Karpas-422 (cell line): ENCODE measurements at regions not wholly inside any gene's neighbourhood (a gene's known extent, or its start where the extent isn't known, plus 50 kb on each side); places are given as distances from the start of the nearest gene placed in this dataset.

Source experiments
- DNase-seq: peaks from one replicate; pipeline ENCODE4 v3.0.0-alpha.2; 2015
- H2AFZ ChIP-seq: fragments of 200-600 bp; sonication (generic); 2 replicates; pipeline ENCODE4 v1.6.1; 2014; ENCODE audit warnings: antibody characterized with exemption, low read length, mixed read lengths
- H3K27ac ChIP-seq: fragments of 200-600 bp; sonication (generic); 2 replicates; pipeline ENCODE4 v1.5.1; 2014; ENCODE audit warnings: mild to moderate bottlenecking, low read length, moderate library complexity
- H3K27me3 ChIP-seq: fragments of 200-600 bp; sonication (generic); 2 replicates; pipeline ENCODE4 v1.6.1; 2014; ENCODE audit warnings: low read length, mixed read lengths
- H3K36me3 ChIP-seq: fragments of 200-600 bp; sonication (generic); 2 replicates; pipeline ENCODE4 v1.6.1; 2014; ENCODE audit warnings: low read length, mixed read lengths; ENCODE audit not compliant: insufficient read depth
- H3K4me1 ChIP-seq: fragments of 200-600 bp; sonication (generic); 2 replicates; pipeline ENCODE4 v1.6.1; 2014; ENCODE audit warnings: mild to moderate bottlenecking, low read length, mixed read lengths
- H3K4me2 ChIP-seq: fragments of 200-600 bp; sonication (generic); 2 replicates; pipeline ENCODE4 v1.6.1; 2014; ENCODE audit warnings: low read length, low read depth, mild to moderate bottlenecking; ENCODE audit not compliant: poor library complexity, severe bottlenecking
- H3K4me3 ChIP-seq: fragments of 200-600 bp; sonication (generic); 2 replicates; pipeline ENCODE4 v1.5.1; 2014; ENCODE audit warnings: mild to moderate bottlenecking, antibody characterized with exemption, low read length, mixed read lengths
- H3K79me2 ChIP-seq: fragments of 200-600 bp; sonication (generic); 2 replicates; pipeline ENCODE4 v1.6.1; 2014; ENCODE audit warnings: mild to moderate bottlenecking, low read length, mixed read lengths
- H3K9ac ChIP-seq: fragments of 200-600 bp; sonication (generic); 2 replicates; pipeline ENCODE4 v1.6.0; 2014; ENCODE audit warnings: low read length
- H3K9me2 ChIP-seq: fragments of 200-600 bp; sonication (generic), shearing (Covaris generic); replicated peaks from 2 replicates; pipeline ENCODE4 v1.6.0; 2014; ENCODE audit warnings: mild to moderate bottlenecking, low read length, moderate library complexity; ENCODE audit not compliant: insufficient read depth
- H3K9me3 ChIP-seq: fragments of 300-700, 200-600 bp; sonication (generic); 2 replicates; pipeline ENCODE4 v1.6.1; 2014; ENCODE audit warnings: low read length, mixed read lengths
- H4K20me1 ChIP-seq: fragments of 200-600 bp; sonication (generic); 2 replicates; pipeline ENCODE4 v1.6.1; 2014; ENCODE audit warnings: mild to moderate bottlenecking, antibody characterized with exemption, low read length, low read depth; ENCODE audit not compliant: insufficient read depth

DNA sequence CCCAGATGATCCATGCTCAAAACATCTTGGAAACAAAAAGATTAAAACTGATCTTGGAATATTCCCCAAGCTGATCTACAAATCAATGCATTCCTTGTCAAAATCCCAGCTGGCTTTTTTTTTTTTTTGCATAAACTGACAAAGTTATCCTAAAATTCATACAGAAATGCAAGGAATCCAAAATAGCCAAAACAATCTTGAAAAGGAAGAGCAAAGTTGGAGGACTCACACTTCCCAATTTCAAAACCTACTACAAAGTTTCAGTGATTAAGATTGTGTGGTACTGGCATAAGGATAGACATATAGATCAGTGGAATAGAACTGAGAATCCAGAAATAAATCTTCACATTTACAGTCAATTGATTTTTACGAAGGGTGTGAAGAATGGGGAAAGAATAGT is 306.8 kb upstream of the MGAT5 start:
- DNase-seq, result no peak
- no peak overlapping the region for H3K4me2 ChIP-seq
- H4K20me1 ChIP-seq, result no peaks in the 10 kb centered on the region

DNA sequence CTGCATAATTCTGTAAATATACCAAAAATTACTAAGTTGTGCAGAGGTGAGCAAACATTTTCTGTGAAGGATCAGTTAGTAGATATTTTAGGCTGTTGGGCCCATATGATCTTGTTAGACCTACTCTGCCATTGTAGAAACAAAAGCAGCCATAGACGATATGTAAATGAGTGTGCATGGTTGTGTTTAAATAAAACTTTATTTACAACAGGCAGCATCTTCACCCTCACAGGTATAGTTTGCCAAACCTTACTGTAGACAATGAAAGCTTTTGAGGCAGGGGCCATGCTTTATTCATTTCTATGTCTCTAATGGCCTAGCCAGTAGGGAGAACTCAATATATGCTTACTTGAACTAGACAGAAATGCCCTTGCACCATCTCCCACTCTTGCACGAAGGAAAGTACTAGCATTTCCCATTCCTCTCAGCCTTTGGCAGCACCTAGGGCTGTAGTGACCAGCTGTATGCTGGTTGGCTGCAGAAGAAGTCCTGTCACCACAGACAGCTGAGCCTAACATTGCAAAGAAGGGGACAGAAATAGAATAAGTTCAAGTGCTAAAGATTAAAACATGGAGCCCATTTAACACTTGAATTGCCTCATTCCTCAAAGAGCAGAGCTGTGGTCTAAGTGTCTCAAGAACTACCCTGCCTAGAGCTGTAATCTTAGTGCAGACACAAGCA is 305.1 kb upstream of the MGAT5 start:
- no peak overlapping the region for H3K4me2 ChIP-seq
- no peaks in the 10 kb centered on the region for H3K27me3 ChIP-seq
- no peaks in the 10 kb centered on the region for H3K79me2 ChIP-seq
- no peak overlapping the region for H3K9ac ChIP-seq
- H3K4me1 ChIP-seq, result peaks cover 1% of the 10 kb centered on the region; the same call in 1 of the 2 replicates
- no peak for DNase-seq
- no peak overlapping the region for H3K27ac ChIP-seq
- H3K9me2 ChIP-seq, result no peaks in the 10 kb centered on the region
- H4K20me1 ChIP-seq, result no peaks in the 10 kb centered on the region
- no peak overlapping the region for H2AFZ ChIP-seq
- no peaks in the 10 kb centered on the region for H3K9me3 ChIP-seq
- no peaks in the 10 kb centered on the region for H3K36me3 ChIP-seq
- no peak overlapping the region for H3K4me3 ChIP-seq

More for the DNA sequence above, 306.8 kb upstream of the MGAT5 start:
- H3K9me3 ChIP-seq, result no peaks in the 10 kb centered on the region
- no peak overlapping the region for H2AFZ ChIP-seq
- no peak overlapping the region for H3K9ac ChIP-seq
- H3K4me3 ChIP-seq, result no peak overlapping the region
- no peaks in the 10 kb centered on the region for H3K4me1 ChIP-seq
- no peaks in the 10 kb centered on the region for H3K9me2 ChIP-seq
- no peaks in the 10 kb centered on the region for H3K27me3 ChIP-seq
- H3K27ac ChIP-seq, result no peak overlapping the region
- no peaks in the 10 kb centered on the region for H3K79me2 ChIP-seq
- H3K36me3 ChIP-seq, result no peaks in the 10 kb centered on the region

DNA sequence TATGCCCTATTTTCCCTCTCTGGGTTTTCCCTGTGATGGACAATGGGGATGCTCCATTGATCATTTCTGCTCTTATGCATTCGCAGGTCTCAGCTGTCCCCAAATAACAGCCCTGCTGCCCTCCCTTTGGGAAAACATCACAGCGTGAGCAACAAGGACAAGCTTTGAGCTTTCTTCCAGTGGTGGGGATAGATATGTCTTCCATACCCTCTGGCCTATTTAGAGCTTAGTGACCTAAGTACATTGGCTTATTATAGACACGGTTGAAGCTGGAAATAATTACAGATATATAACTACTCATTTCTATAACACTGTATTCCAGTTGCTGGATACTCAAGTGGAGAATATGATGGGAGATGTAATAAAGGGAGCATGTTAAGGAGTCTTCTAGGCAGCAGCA is 304.3 kb upstream of the MGAT5 start:
- H3K4me1 ChIP-seq, result peaks cover 3% of the 10 kb centered on the region; the same call in 1 of the 2 replicates
- no peaks in the 10 kb centered on the region for H4K20me1 ChIP-seq
- no peaks in the 10 kb centered on the region for H3K9me2 ChIP-seq
- no peaks in the 10 kb centered on the region for H3K79me2 ChIP-seq
- no peak for DNase-seq
- no peak overlapping the region for H3K4me2 ChIP-seq
- H2AFZ ChIP-seq, result no peak overlapping the region
- H3K4me3 ChIP-seq, result no peak overlapping the region
- H3K36me3 ChIP-seq, result no peaks in the 10 kb centered on the region
- no peaks in the 10 kb centered on the region for H3K27me3 ChIP-seq
- H3K27ac ChIP-seq, result no peak overlapping the region
- no peaks in the 10 kb centered on the region for H3K9me3 ChIP-seq
- no peak overlapping the region for H3K9ac ChIP-seq

DNA sequence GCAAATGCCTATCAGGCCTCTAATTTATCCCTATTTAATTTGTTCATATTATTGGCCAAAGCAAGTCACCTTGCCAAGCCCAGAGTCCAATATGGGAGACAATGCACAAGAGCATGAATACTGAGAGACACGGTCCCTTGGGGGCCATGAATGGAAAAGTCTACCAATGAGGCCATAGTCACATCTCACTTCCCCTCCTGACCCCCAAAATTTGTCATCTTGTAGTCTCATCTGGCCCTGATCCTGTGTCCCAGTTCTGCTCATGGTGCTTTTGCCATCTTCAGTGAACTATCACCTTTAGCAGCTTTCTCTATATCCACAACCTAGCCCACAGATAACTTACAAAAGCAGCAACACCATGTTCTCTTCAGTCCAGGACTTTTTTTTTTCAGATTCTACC is 302.7 kb upstream of the MGAT5 start:
- H3K4me3 ChIP-seq, result no peak overlapping the region
- no peaks in the 10 kb centered on the region for H3K9me3 ChIP-seq
- no peak overlapping the region for H2AFZ ChIP-seq
- H3K27ac ChIP-seq, result no peak overlapping the region
- no peak overlapping the region for H3K4me2 ChIP-seq
- DNase-seq, result no peak
- no peaks in the 10 kb centered on the region for H3K9me2 ChIP-seq
- H3K9ac ChIP-seq, result no peak overlapping the region
- H3K27me3 ChIP-seq, result no peaks in the 10 kb centered on the region
- H3K79me2 ChIP-seq, result no peaks in the 10 kb centered on the region
- no peaks in the 10 kb centered on the region for H3K36me3 ChIP-seq
- H3K4me1 ChIP-seq, result peaks cover 3% of the 10 kb centered on the region; the same call in 1 of the 2 replicates
- no peaks in the 10 kb centered on the region for H4K20me1 ChIP-seq

DNA sequence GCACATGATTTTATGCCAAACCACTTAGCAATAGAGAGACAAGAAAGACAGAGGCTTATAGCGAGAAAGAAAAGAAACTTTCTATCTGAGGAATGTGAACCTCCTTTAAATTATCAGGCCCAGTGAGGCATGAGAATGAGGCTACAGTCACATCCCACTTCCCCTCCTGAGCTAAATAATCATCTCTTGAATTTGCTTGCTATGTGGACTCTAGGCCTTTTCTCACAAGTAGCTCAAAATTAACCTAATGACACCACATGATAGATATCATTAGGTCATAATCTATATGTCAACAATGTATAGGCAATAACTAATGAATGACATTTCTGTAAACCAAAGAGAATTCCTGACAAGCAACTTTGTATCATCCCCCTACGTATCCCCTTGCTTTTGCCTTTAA is 301.5 kb upstream of the MGAT5 start:
- H3K4me1 ChIP-seq, result peaks cover 3% of the 10 kb centered on the region; the same call in 1 of the 2 replicates
- no peaks in the 10 kb centered on the region for H3K27me3 ChIP-seq
- no peaks in the 10 kb centered on the region for H4K20me1 ChIP-seq
- no peak overlapping the region for H3K9ac ChIP-seq
- no peaks in the 10 kb centered on the region for H3K79me2 ChIP-seq
- H3K4me3 ChIP-seq, result no peak overlapping the region
- H3K27ac ChIP-seq, result no peak overlapping the region
- H2AFZ ChIP-seq, result no peak overlapping the region
- no peaks in the 10 kb centered on the region for H3K9me3 ChIP-seq
- DNase-seq, result no peak
- H3K4me2 ChIP-seq, result no peak overlapping the region
- no peaks in the 10 kb centered on the region for H3K9me2 ChIP-seq
- no peaks in the 10 kb centered on the region for H3K36me3 ChIP-seq

DNA sequence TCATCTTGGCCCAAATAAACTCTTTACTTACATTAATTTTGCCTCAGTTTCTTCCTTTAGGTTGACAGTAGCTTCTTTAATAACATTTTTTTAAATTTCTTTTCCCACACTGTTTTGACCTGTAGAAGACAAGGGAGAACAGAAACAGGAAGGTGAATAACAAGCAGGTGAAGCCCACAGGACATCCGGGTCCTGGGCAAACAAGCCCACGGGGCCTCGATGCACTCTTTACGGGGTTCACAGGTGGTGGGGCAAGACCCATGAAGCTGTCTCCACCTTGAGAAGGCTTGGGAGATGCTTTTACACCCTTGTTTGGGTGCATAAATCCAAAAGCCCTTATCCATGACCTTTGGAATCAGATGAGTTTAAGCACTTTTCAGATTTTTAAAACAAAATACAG is 301.0 kb upstream of the MGAT5 start:
- H3K9me2 ChIP-seq, result no peaks in the 10 kb centered on the region
- H3K9ac ChIP-seq, result no peak overlapping the region
- H2AFZ ChIP-seq, result no peak overlapping the region
- no peaks in the 10 kb centered on the region for H4K20me1 ChIP-seq
- H3K79me2 ChIP-seq, result no peaks in the 10 kb centered on the region
- H3K27ac ChIP-seq, result no peak overlapping the region
- H3K27me3 ChIP-seq, result no peaks in the 10 kb centered on the region
- no peaks in the 10 kb centered on the region for H3K36me3 ChIP-seq
- H3K4me2 ChIP-seq, result no peak overlapping the region
- peaks cover 3% of the 10 kb centered on the region; the same call in 1 of the 2 replicates for H3K4me1 ChIP-seq
- H3K4me3 ChIP-seq, result no peak overlapping the region
- H3K9me3 ChIP-seq, result no peaks in the 10 kb centered on the region
- no peak for DNase-seq

DNA sequence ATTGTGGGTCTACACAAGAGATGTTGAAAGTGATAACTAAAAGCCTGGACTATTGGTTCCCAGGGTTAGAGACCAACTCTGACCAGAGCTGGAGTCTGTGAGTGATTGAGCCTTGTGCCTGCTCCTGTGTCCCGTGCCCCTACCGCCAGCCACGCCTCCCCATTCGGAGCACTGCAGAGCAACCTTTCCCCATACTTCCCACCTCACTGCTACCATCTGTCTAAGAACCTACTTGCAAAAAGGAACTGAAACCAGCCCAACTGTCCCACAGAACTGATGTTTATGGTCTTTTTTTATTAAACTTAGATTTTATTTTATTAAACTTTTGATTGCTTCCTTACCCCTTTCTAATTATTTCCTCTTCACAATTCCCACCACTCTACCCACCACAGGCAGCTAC is 300.3 kb upstream of the MGAT5 start:
- Histone ChIP-seq H3K9ac (no peak overlapping the region), H2AFZ (no peak overlapping the region), H3K27ac (no peak overlapping the region), H3K9me2 (no peaks in the 10 kb centered on the region), H3K36me3 (no peaks in the 10 kb centered on the region), H3K27me3 (no peaks in the 10 kb centered on the region), H3K79me2 (no peaks in the 10 kb centered on the region), H3K9me3 (no peaks in the 10 kb centered on the region), H3K4me1 (peaks cover 3% of the 10 kb centered on the region; the same call in 1 of the 2 replicates), H3K4me3 (no peak overlapping the region), H3K4me2 (no peak overlapping the region), H4K20me1 (no peaks in the 10 kb centered on the region)
- DNase-seq, result peak; percentile 57

DNA sequence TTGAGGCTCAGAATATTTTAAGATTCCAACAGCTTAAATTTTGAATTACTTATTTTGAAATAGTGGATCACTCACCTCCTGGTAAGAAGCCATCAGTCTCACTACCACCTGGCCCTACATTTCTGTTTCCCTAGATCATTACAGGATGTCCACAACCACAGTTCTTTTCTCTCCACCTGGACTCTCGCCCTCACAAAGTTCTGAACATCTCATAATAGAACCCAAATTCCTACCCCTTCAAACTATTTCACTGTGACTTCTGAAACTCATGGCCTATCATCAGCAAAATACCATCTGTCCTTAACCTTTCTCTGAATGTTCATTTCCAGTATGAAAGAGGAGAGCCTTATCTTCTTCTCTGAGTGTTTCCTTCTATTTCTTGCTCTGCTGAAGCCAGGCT is 299.2 kb upstream of the MGAT5 start:
- Histone ChIP-seq H3K4me1 (peaks cover 3% of the 10 kb centered on the region; the same call in 1 of the 2 replicates), H3K9ac (no peak overlapping the region)

More for the DNA sequence above, 299.2 kb upstream of the MGAT5 start:
- DNase-seq, result no peak
- no peak overlapping the region for H3K27ac ChIP-seq
- H2AFZ ChIP-seq, result no peak overlapping the region
- no peaks in the 10 kb centered on the region for H3K9me2 ChIP-seq
- H3K27me3 ChIP-seq, result no peaks in the 10 kb centered on the region
- H3K4me2 ChIP-seq, result no peak overlapping the region
- no peaks in the 10 kb centered on the region for H4K20me1 ChIP-seq
- no peaks in the 10 kb centered on the region for H3K9me3 ChIP-seq
- H3K4me3 ChIP-seq, result no peak overlapping the region
- no peaks in the 10 kb centered on the region for H3K79me2 ChIP-seq
- H3K36me3 ChIP-seq, result no peaks in the 10 kb centered on the region
